Ovary (tissue), 3 donors: ENCODE measurements at regions not wholly inside any gene's neighbourhood (a gene's known extent, or its start where the extent isn't known, plus 50 kb on each side); places are given as distances from the start of the nearest gene placed in this dataset.

ENCODE experiments used
- EP300 ChIP-seq: sonication (generic); formaldehyde crosslinking; IDR thresholded peaks from one replicate; pipeline ENCODE4 v1.6.1; 2017; ENCODE audit warnings: antibody characterized with exemption
- TF ChIP-seq, protein P1 (sequence below), 3 donors: fragments of 450-650 bp in 2 of 3; fragments of 200-600 bp in 1 of 3; IDR thresholded peaks; one replicate each; pipeline versions ENCODE4 v1.5.1 to v1.8.0; 2016 to 2022; ENCODE audit warnings: antibody characterized with exemption in 3 of 3, mild to moderate bottlenecking in 1 of 3
- donor health status: DM: no; HTN: no; CAD: no.

DNA sequence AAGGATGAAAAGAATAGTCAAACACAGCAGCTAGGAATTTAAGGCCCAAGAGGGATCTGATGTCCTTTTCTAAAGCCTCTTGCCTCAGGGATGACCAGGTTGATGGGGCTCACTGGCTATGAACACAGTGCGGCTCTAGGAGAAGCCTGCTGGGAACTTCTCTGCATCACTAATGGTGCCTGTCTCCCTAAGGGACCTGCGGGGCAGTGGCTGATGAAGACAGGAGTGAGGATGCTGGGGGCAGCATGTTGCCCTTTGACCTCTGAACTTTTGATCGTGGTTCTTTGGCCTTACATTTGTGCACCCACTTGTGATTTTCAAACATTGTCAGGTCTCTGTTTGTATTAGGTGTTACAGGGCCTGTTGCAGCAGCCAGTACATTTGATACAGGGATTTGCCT is 64.9 kb upstream of the KLHL25 start:
- TF ChIP-seq, protein P1, sequence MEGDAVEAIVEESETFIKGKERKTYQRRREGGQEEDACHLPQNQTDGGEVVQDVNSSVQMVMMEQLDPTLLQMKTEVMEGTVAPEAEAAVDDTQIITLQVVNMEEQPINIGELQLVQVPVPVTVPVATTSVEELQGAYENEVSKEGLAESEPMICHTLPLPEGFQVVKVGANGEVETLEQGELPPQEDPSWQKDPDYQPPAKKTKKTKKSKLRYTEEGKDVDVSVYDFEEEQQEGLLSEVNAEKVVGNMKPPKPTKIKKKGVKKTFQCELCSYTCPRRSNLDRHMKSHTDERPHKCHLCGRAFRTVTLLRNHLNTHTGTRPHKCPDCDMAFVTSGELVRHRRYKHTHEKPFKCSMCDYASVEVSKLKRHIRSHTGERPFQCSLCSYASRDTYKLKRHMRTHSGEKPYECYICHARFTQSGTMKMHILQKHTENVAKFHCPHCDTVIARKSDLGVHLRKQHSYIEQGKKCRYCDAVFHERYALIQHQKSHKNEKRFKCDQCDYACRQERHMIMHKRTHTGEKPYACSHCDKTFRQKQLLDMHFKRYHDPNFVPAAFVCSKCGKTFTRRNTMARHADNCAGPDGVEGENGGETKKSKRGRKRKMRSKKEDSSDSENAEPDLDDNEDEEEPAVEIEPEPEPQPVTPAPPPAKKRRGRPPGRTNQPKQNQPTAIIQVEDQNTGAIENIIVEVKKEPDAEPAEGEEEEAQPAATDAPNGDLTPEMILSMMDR (IDR thresholded peaks at IDR 0.05): no peak
- TF ChIP-seq EP300: no peak
